DND-41 (cell line): ENCODE measurements at regions not wholly inside any gene's neighbourhood (a gene's known extent, or its start where the extent isn't known, plus 50 kb on each side); places are given as distances from the start of the nearest gene placed in this dataset.

ENCODE experiments used
- ATAC-seq: fragments of 200-7000 bp; cut with Tn5 transposase; 3 replicates; pipeline ENCODE4 v1.9.1; 2021; ENCODE audit warnings: low read depth; ENCODE audit not compliant: insufficient read depth
- DNase-seq: peaks from one replicate; pipeline ENCODE4 v3.0.0-alpha.2; 2020
- H2AFZ ChIP-seq: 2 replicates; pipeline ENCODE4 v1.6.0; 2012; ENCODE audit warnings: low read depth, low read length
- H3K27ac ChIP-seq: 2 replicates; pipeline ENCODE4 v1.5.1; 2012; ENCODE audit warnings: low read length, inconsistent platforms
- H3K27me3 ChIP-seq: fragments of 200-600 bp; sonication (generic); 2 replicates; pipeline ENCODE4 v1.6.0; 2012; ENCODE audit warnings: low read length, mild to moderate bottlenecking, inconsistent platforms; ENCODE audit not compliant: insufficient read depth, poor library complexity
- H3K36me3 ChIP-seq: 2 replicates; pipeline ENCODE4 v1.5.1; 2012; ENCODE audit warnings: low read length, inconsistent platforms; ENCODE audit not compliant: insufficient read depth
- H3K4me1 ChIP-seq: 2 replicates; pipeline ENCODE4 v1.5.1; 2012; ENCODE audit warnings: mild to moderate bottlenecking, low read length; ENCODE audit not compliant: insufficient read depth
- H3K4me2 ChIP-seq: 2 replicates; pipeline ENCODE4 v1.6.0; 2012; ENCODE audit warnings: mild to moderate bottlenecking, moderate library complexity, low read length, inconsistent platforms; ENCODE audit not compliant: insufficient read depth
- H3K4me3 ChIP-seq, 2 experiments: fragments of 200-600 bp in 1 of 2; shearing (Covaris generic) in 1 of 2; 2 replicates each; pipeline ENCODE4 v1.5.1; 2012 to 2016; ENCODE audit warnings: inconsistent platforms in 2 of 2, low read length in 2 of 2, mild to moderate bottlenecking in 2 of 2, low read depth in 1 of 2, moderate library complexity in 1 of 2
- H3K79me2 ChIP-seq: 2 replicates; pipeline ENCODE4 v1.6.0; 2012; ENCODE audit warnings: low read length, inconsistent platforms; ENCODE audit not compliant: insufficient read depth
- H3K9ac ChIP-seq: 2 replicates; pipeline ENCODE4 v1.6.0; 2012; ENCODE audit warnings: low read depth, mild to moderate bottlenecking, inconsistent platforms, low read length, moderate library complexity
- H3K9me3 ChIP-seq: 2 replicates; pipeline ENCODE4 v1.5.1; 2012; ENCODE audit warnings: low read length, moderate library complexity, mild to moderate bottlenecking, inconsistent platforms; ENCODE audit not compliant: insufficient read depth, severe bottlenecking
- H4K20me1 ChIP-seq: 2 replicates; pipeline ENCODE4 v1.6.0; 2012; ENCODE audit warnings: low read length; ENCODE audit not compliant: insufficient read depth
- CTCF ChIP-seq: IDR thresholded peaks from 2 replicates; pipeline ENCODE4 v1.5.1; 2012; ENCODE audit warnings: borderline replicate concordance, low read length, moderate library complexity, mild to moderate bottlenecking; ENCODE audit not compliant: poor library complexity, severe bottlenecking; ENCODE audit errors: extremely low read depth
- EZH2 ChIP-seq: IDR thresholded peaks from 3 replicates; pipeline ENCODE4 v1.6.1; 2012; ENCODE audit warnings: borderline replicate concordance, low read depth, mild to moderate bottlenecking, moderate library complexity, low read length, inconsistent platforms; ENCODE audit not compliant: severe bottlenecking

GRCh38 chr5:51843893-51844292 lies 460.6 kb downstream of the ISL1 start:
- Histone ChIP-seq H3K4me3 (no peak overlapping the region), H4K20me1 (no peaks in the 10 kb centered on the region), H3K9me3 (no peaks in the 10 kb centered on the region), H2AFZ (no peak overlapping the region), H3K36me3 (no peaks in the 10 kb centered on the region), H3K4me2 (no peak overlapping the region), H3K9ac (no peak overlapping the region), H3K27me3 (no peaks in the 10 kb centered on the region), H3K79me2 (no peaks in the 10 kb centered on the region), H3K27ac (no peak overlapping the region), H3K4me1 (no peaks in the 10 kb centered on the region)
- ATAC-seq (no peak), DNase-seq (no peak)
- TF ChIP-seq EZH2 (no peak), CTCF (no peak)

- ATAC-seq = no peak
- no peaks in the 10 kb centered on the region for H4K20me1 ChIP-seq
- TF ChIP-seq CTCF (no peak), EZH2 (no peak)
Observed at GRCh38 chr5:51846015-51846414, 462.8 kb downstream of the ISL1 start.

GRCh38 chr5:51859624-51860023 lies 476.4 kb downstream of the ISL1 start:
- H3K4me2 ChIP-seq = no peak overlapping the region
- ATAC-seq = no peak

More at GRCh38 chr5:51846015-51846414, 462.8 kb downstream of the ISL1 start:
- Histone ChIP-seq H3K27ac (no peak overlapping the region), H2AFZ (no peak overlapping the region), H3K36me3 (no peaks in the 10 kb centered on the region), H3K9ac (no peak overlapping the region), H3K4me2 (no peak overlapping the region), H3K4me3 (no peak overlapping the region), H3K27me3 (no peaks in the 10 kb centered on the region), H3K4me1 (no peaks in the 10 kb centered on the region), H3K79me2 (no peaks in the 10 kb centered on the region), H3K9me3 (no peaks in the 10 kb centered on the region)
- DNase-seq = no peak

More at GRCh38 chr5:51859624-51860023, 476.4 kb downstream of the ISL1 start:
- TF ChIP-seq EZH2 = no peak
- TF ChIP-seq CTCF = no peak
- H3K27ac ChIP-seq = no peak overlapping the region
- no peaks in the 10 kb centered on the region for H4K20me1 ChIP-seq
- H3K36me3 ChIP-seq = no peaks in the 10 kb centered on the region
- no peaks in the 10 kb centered on the region for H3K27me3 ChIP-seq
- H3K9me3 ChIP-seq = no peaks in the 10 kb centered on the region
- no peak overlapping the region for H2AFZ ChIP-seq
- DNase-seq = no peak
- H3K4me1 ChIP-seq = no peaks in the 10 kb centered on the region
- no peaks in the 10 kb centered on the region for H3K79me2 ChIP-seq
- no peak overlapping the region for H3K4me3 ChIP-seq
- H3K9ac ChIP-seq = no peak overlapping the region
